ENCODE measurements at regions not wholly inside any gene's neighbourhood (a gene's known extent, or its start where the extent isn't known, plus 50 kb on each side); places are given as distances from the start of the nearest gene placed in this dataset.

GRCh38 chr6:4682431-4683097 is 93.6 kb upstream of the CDYL start (continued):
- TF ChIP-seq HNRNPH1 (optimal IDR thresholded peaks at IDR 0.05; ENCODE audit: low read depth, low read length) = no peak
- TF ChIP-seq PTRF (tag; IDR thresholded peaks at IDR 0.05) = no peak
- TF ChIP-seq MTA3 (IDR thresholded peaks at IDR 0.05; ENCODE audit: borderline replicate concordance) = 0 out of 2 replicates have a peak, but pooled peaks have one; percentile 40
- no peak for TF ChIP-seq E2F1 (CRISPR knock-in tag; IDR thresholded peaks at IDR 0.05)
- peak; percentile 55; the same call in 1 of the 2 replicates for TF ChIP-seq CTBP1 (IDR thresholded peaks at IDR 0.05; ENCODE audit: borderline replicate concordance)
- TF ChIP-seq PREB (CRISPR knock-in tag; IDR thresholded peaks at IDR 0.05) = no peak
- TF ChIP-seq THRB (CRISPR knock-in tag; conservative IDR thresholded peaks at IDR 0.05) = no peak
- TF ChIP-seq ESRRB (CRISPR knock-in tag; IDR thresholded peaks at IDR 0.05; ENCODE audit: borderline replicate concordance) = no peak
- TF ChIP-seq BRF1 (IDR thresholded peaks at IDR 0.05; ENCODE audit: borderline replicate concordance, extremely low read depth, insufficient read length) = no peak
- no peak for TF ChIP-seq PRMT5 (CRISPR knock-in tag; IDR thresholded peaks at IDR 0.05)
- TF ChIP-seq CXXC5 (CRISPR knock-in tag; IDR thresholded peaks at IDR 0.05) = no peak
- no peak for TF ChIP-seq MEIS2 (IDR thresholded peaks at IDR 0.05; ENCODE audit: partially characterized antibody)
- TF ChIP-seq TFE3 (CRISPR knock-in tag; IDR thresholded peaks at IDR 0.05) = no peak
- TF ChIP-seq SAP30 (IDR thresholded peaks at IDR 0.05; ENCODE audit: borderline replicate concordance, insufficient read depth, low read depth, low read length, poor library complexity, severe bottlenecking) = no peak
- no peak for TF ChIP-seq U2AF1 (optimal IDR thresholded peaks at IDR 0.05; ENCODE audit: low read depth, low read length)
- TF ChIP-seq RUNX1 (IDR thresholded peaks at IDR 0.05; ENCODE audit: low read depth) = no peak
- peak; percentile 82 to 84 for TF ChIP-seq NRF1 (conservative IDR thresholded peaks at IDR 0.05 in 1 of 2, IDR thresholded peaks at IDR 0.05 in 1 of 2)
- no peak for TF ChIP-seq NFRKB (IDR thresholded peaks at IDR 0.05; ENCODE audit: low read depth)
- TF ChIP-seq ATF7 (IDR thresholded peaks at IDR 0.05) = 0 out of 2 replicates have a peak, but pooled peaks have one; percentile 12
- TF ChIP-seq ETS2 (tag; IDR thresholded peaks at IDR 0.05; ENCODE audit: borderline replicate concordance, poor library complexity, severe bottlenecking) = no peak

Measured in K562 (cell line).